Lung (tissue), 11 donors: ENCODE measurements at regions not wholly inside any gene's neighbourhood (a gene's known extent, or its start where the extent isn't known, plus 50 kb on each side); places are given as distances from the start of the nearest gene placed in this dataset.

Experiments used
- ATAC-seq: fragments of 200-7000 bp; cut with Tn5 transposase; one replicate; pipeline ENCODE4 v1.9.1; 2020; ENCODE audit warnings: moderate number of reproducible peaks; ENCODE audit not compliant: insufficient read depth, low FRiP score
- DNase-seq, 3 donors: peaks; one replicate each; pipeline ENCODE4 v3.0.0-alpha.2; 2013 to 2017
- H3K27ac ChIP-seq, 2 donors: one replicate each; pipeline ENCODE4 v1.5.1; 2013; ENCODE audit warnings: mild to moderate bottlenecking in 2 of 2, moderate library complexity in 2 of 2, control low read depth in 1 of 2, inconsistent platforms in 1 of 2, low read depth in 1 of 2, low read length in 1 of 2
- H3K27me3 ChIP-seq, 3 donors: one replicate each; pipeline ENCODE4 v1.5.1; 2013; ENCODE audit warnings: low read length in 2 of 3; ENCODE audit not compliant: control insufficient read depth in 3 of 3, insufficient read depth in 3 of 3
- H3K36me3 ChIP-seq, 4 donors: one replicate each; pipeline ENCODE4 v1.5.1; 2013; ENCODE audit warnings: low read length in 4 of 4, mild to moderate bottlenecking in 1 of 4, moderate library complexity in 1 of 4; ENCODE audit not compliant: control insufficient read depth in 4 of 4, insufficient read depth in 4 of 4
- H3K4me1 ChIP-seq, 5 donors: one replicate each; pipeline ENCODE4 v1.5.1; 2013; ENCODE audit warnings: low read length in 5 of 5, mild to moderate bottlenecking in 2 of 5, moderate library complexity in 1 of 5; ENCODE audit not compliant: control insufficient read depth in 5 of 5, insufficient read depth in 5 of 5
- H3K4me3 ChIP-seq: one replicate; pipeline ENCODE4 v1.5.1; 2013; ENCODE audit warnings: mild to moderate bottlenecking, control low read depth, moderate library complexity
- H3K9ac ChIP-seq, 2 donors: one replicate each; pipeline ENCODE4 v1.5.1; 2013; ENCODE audit warnings: low read length in 2 of 2, control low read depth in 1 of 2; ENCODE audit not compliant: insufficient read depth in 1 of 2
- H3K9me3 ChIP-seq, 4 donors: one replicate each; pipeline ENCODE4 v1.5.1; 2013; ENCODE audit warnings: low read length in 3 of 4, mild to moderate bottlenecking in 1 of 4, moderate library complexity in 1 of 4; ENCODE audit not compliant: control insufficient read depth in 4 of 4, insufficient read depth in 3 of 4
- CTCF ChIP-seq: IDR thresholded peaks from 2 replicates; pipeline ENCODE4 v1.5.1; 2012; ENCODE audit warnings: mild to moderate bottlenecking; ENCODE audit errors: control extremely low read depth, extremely low read depth
- WGBS, 2 donors: extraction: QIAGEN DNeasy Blood & Tissue Kit; methylation state at CpG; one replicate each; pipeline ENCODE4 v1.1.7; 2013; 5-methylcytosine and 5-hydroxymethylcytosine counted together
- donor health status: control.
- donor health status: control.
- donor health status: Bipolar disorder and iron deficiency.
- donor health status: healthy.
- donor health status: DM: yes; HTN: yes; CAD: no.

GRCh38 chr3:34483311-34483887 lies 685.0 kb downstream of the PDCD6IP start:
- Histone ChIP-seq H3K36me3 (no peaks in the 10 kb centered on the region), H3K27ac (no peak overlapping the region), H3K9me3 (no peaks in the 10 kb centered on the region), H3K27me3 (no peaks in the 10 kb centered on the region), H3K9ac (no peak overlapping the region), H3K4me3 (no peak overlapping the region), H3K4me1 (no peaks in the 10 kb centered on the region)
- ATAC-seq = no peak
- no peak for TF ChIP-seq CTCF
- 53 to 58% methylated on average over 1 of the region's 1 CpG for WGBS, 2 donors
- DNase-seq = peak in 1 of 3 donors; percentile 3

- DNase-seq = no peak
- Histone ChIP-seq H3K27me3 (no peaks in the 10 kb centered on the region), H3K27ac (no peak overlapping the region), H3K9me3 (no peaks in the 10 kb centered on the region), H3K36me3 (no peaks in the 10 kb centered on the region), H3K4me1 (no peaks in the 10 kb centered on the region), H3K9ac (no peak overlapping the region), H3K4me3 (no peak overlapping the region)
- WGBS, 2 donors = 91 to 93% methylated on average over 4 of the region's 4 CpGs
- no peak for ATAC-seq
- no peak for TF ChIP-seq CTCF
Observed at GRCh38 chr3:34504366-34504765, 705.9 kb downstream of the PDCD6IP start.

GRCh38 chr3:34504775-34505174 lies 706.3 kb downstream of the PDCD6IP start:
- Histone ChIP-seq H3K27me3 (no peaks in the 10 kb centered on the region), H3K4me3 (no peak overlapping the region), H3K9ac (no peak overlapping the region), H3K9me3 (no peaks in the 10 kb centered on the region), H3K36me3 (no peaks in the 10 kb centered on the region), H3K27ac (no peak overlapping the region), H3K4me1 (no peaks in the 10 kb centered on the region)
- ATAC-seq = no peak
- no peak for DNase-seq
- 40 to 52% methylated on average over 4 of the region's 4 CpGs for WGBS, 2 donors
- TF ChIP-seq CTCF = no peak

- no peak for DNase-seq
- Histone ChIP-seq H3K27me3 (no peaks in the 10 kb centered on the region), H3K27ac (no peak overlapping the region), H3K36me3 (no peaks in the 10 kb centered on the region), H3K4me1 (no peaks in the 10 kb centered on the region), H3K9ac (no peak overlapping the region), H3K4me3 (no peak overlapping the region), H3K9me3 (no peaks in the 10 kb centered on the region)
- no peak for ATAC-seq
- no peak for TF ChIP-seq CTCF
Observed at GRCh38 chr3:34508732-34509131, 710.3 kb downstream of the PDCD6IP start.
